Type B pancreatic cell (in vitro differentiated cells): ENCODE measurements at regions not wholly inside any gene's neighbourhood (a gene's known extent, or its start where the extent isn't known, plus 50 kb on each side); places are given as distances from the start of the nearest gene placed in this dataset.

Experiments used
- DNase-seq: peaks from one replicate; pipeline ENCODE4 v3.0.0; 2021; ENCODE audit warnings: mixed read lengths; ENCODE audit not compliant: unreplicated experiment; ENCODE audit errors: extremely low spot score
- H3K27ac Mint-ChIP-seq: 2 replicates; pipeline ENCODE4 v1.8.0; 2021; ENCODE audit warnings: mild to moderate bottlenecking, mixed read lengths
- H3K27me3 Mint-ChIP-seq: 2 replicates; pipeline ENCODE4 v1.8.0; 2021; ENCODE audit warnings: mixed read lengths
- H3K36me3 Mint-ChIP-seq: 2 replicates; pipeline ENCODE4 v1.8.0; 2021; ENCODE audit warnings: mixed read lengths
- H3K4me1 Mint-ChIP-seq: one replicate; pipeline ENCODE4 v1.8.0; 2021; ENCODE audit warnings: mixed read lengths; ENCODE audit not compliant: unreplicated experiment
- H3K4me3 Mint-ChIP-seq: 2 replicates; pipeline ENCODE4 v1.8.0; 2021; ENCODE audit warnings: mild to moderate bottlenecking, mixed read lengths
- H3K9me3 Mint-ChIP-seq: 2 replicates; pipeline ENCODE4 v1.8.0; 2021; ENCODE audit warnings: mixed read lengths
- CTCF ChIP-seq: fragments of 200-600 bp; sonication (generic); conservative IDR thresholded peaks from 2 replicates; pipeline ENCODE4 v1.5.0; 2021; ENCODE audit warnings: antibody characterized with exemption, mild to moderate bottlenecking

GRCh38 chr2:13135369-13135768 lies 418.6 kb downstream of the TRIB2 start:
- H3K4me3 Mint-ChIP-seq: no peak overlapping the region
- H3K36me3 Mint-ChIP-seq: no peaks in the 10 kb centered on the region
- H3K9me3 Mint-ChIP-seq: peaks cover 5% of the 10 kb centered on the region
- H3K27me3 Mint-ChIP-seq: no peaks in the 10 kb centered on the region
- H3K27ac Mint-ChIP-seq: no peak overlapping the region
- no peaks in the 10 kb centered on the region for H3K4me1 Mint-ChIP-seq
- TF ChIP-seq CTCF: no peak
- no peak for DNase-seq

- H3K9me3 Mint-ChIP-seq: peaks cover 4% of the 10 kb centered on the region
- H3K4me1 Mint-ChIP-seq: no peaks in the 10 kb centered on the region
- H3K4me3 Mint-ChIP-seq: no peak overlapping the region
- no peaks in the 10 kb centered on the region for H3K27me3 Mint-ChIP-seq
- H3K27ac Mint-ChIP-seq: no peak overlapping the region
- DNase-seq: no peak
- H3K36me3 Mint-ChIP-seq: no peaks in the 10 kb centered on the region
- TF ChIP-seq CTCF: no peak
Measured at GRCh38 chr2:13135856-13136255, 419.1 kb downstream of the TRIB2 start.

- no peak for TF ChIP-seq CTCF
- H3K27me3 Mint-ChIP-seq: no peaks in the 10 kb centered on the region
- H3K27ac Mint-ChIP-seq: no peak overlapping the region
- DNase-seq: no peak
- no peaks in the 10 kb centered on the region for H3K36me3 Mint-ChIP-seq
- peaks cover 5% of the 10 kb centered on the region for H3K9me3 Mint-ChIP-seq
- no peaks in the 10 kb centered on the region for H3K4me1 Mint-ChIP-seq
- H3K4me3 Mint-ChIP-seq: no peak overlapping the region
Measured at GRCh38 chr2:13137679-13138078, 420.9 kb downstream of the TRIB2 start.

GRCh38 chr2:13141315-13141714 lies 424.6 kb downstream of the TRIB2 start:
- Mint-ChIP-seq H3K4me3 (no peak overlapping the region), H3K4me1 (no peaks in the 10 kb centered on the region), H3K9me3 (peaks cover 5% of the 10 kb centered on the region), H3K27me3 (no peaks in the 10 kb centered on the region), H3K27ac (no peak overlapping the region), H3K36me3 (no peaks in the 10 kb centered on the region)
- DNase-seq: no peak
- TF ChIP-seq CTCF: no peak

- no peak overlapping the region for H3K27ac Mint-ChIP-seq
- H3K9me3 Mint-ChIP-seq: peaks cover 5% of the 10 kb centered on the region
- TF ChIP-seq CTCF: no peak
- DNase-seq: no peak
- H3K4me1 Mint-ChIP-seq: no peaks in the 10 kb centered on the region
- no peaks in the 10 kb centered on the region for H3K27me3 Mint-ChIP-seq
- H3K4me3 Mint-ChIP-seq: no peak overlapping the region
- H3K36me3 Mint-ChIP-seq: no peaks in the 10 kb centered on the region
Measured at GRCh38 chr2:13143451-13143850, 426.7 kb downstream of the TRIB2 start.

GRCh38 chr2:13156916-13157315 lies 440.2 kb downstream of the TRIB2 start:
- no peak for TF ChIP-seq CTCF
- H3K27ac Mint-ChIP-seq: no peak overlapping the region
- H3K4me3 Mint-ChIP-seq: no peak overlapping the region
- H3K36me3 Mint-ChIP-seq: no peaks in the 10 kb centered on the region
- no peaks in the 10 kb centered on the region for H3K9me3 Mint-ChIP-seq
- no peak for DNase-seq
- no peaks in the 10 kb centered on the region for H3K4me1 Mint-ChIP-seq
- H3K27me3 Mint-ChIP-seq: no peaks in the 10 kb centered on the region
